GM06990 (cell line): ENCODE measurements at regions not wholly inside any gene's neighbourhood (a gene's known extent, or its start where the extent isn't known, plus 50 kb on each side); places are given as distances from the start of the nearest gene placed in this dataset.

Experiments
- DNase-seq: peaks from one replicate; pipeline ENCODE4 v3.0.0-alpha.2; 2011; ENCODE audit not compliant: insufficient read length; ENCODE audit errors: extremely low read depth
- H3K27me3 ChIP-seq: replicated peaks from 2 replicates; pipeline ENCODE4 v1.6.0; 2011; ENCODE audit warnings: low read length; ENCODE audit not compliant: control insufficient read depth, insufficient read depth
- H3K36me3 ChIP-seq: 2 replicates; pipeline ENCODE4 v1.5.1; 2011; ENCODE audit warnings: low read length; ENCODE audit not compliant: control insufficient read depth, insufficient read depth
- H3K4me3 ChIP-seq: replicated peaks from 2 replicates; pipeline ENCODE4 v1.5.1; 2011; ENCODE audit warnings: low read depth, mild to moderate bottlenecking, control low read depth, low read length
- TF ChIP-seq, protein P1 (sequence below): IDR thresholded peaks from 2 replicates; pipeline ENCODE4 v1.5.1; 2011; ENCODE audit warnings: low read length, control low read depth, mild to moderate bottlenecking, inconsistent platforms; ENCODE audit not compliant: insufficient read depth, poor library complexity, severe bottlenecking

DNA sequence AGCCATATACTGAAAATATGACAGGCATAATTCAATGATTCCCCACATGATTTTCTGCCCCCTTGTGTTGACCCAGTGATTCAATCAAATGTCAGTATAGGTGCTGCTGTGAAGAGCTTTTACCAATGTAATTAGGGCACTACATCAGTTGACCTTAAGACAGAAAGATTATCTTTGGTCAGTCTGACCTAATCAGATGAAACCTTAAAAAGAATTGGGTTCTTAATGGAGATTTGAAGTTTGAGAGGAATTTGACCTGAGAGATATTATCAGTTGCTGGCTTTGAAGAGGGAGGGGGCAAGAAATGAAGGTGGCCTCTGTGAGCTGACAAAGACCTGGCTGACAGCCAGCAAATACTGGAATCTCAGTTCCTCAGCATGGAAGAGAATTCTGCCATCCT is 358.7 kb upstream of the CA10 start:
- Histone ChIP-seq H3K27me3 (no peaks in the 10 kb centered on the region), H3K4me3 (no peak overlapping the region), H3K36me3 (no peaks in the 10 kb centered on the region)
- TF ChIP-seq, protein P1, sequence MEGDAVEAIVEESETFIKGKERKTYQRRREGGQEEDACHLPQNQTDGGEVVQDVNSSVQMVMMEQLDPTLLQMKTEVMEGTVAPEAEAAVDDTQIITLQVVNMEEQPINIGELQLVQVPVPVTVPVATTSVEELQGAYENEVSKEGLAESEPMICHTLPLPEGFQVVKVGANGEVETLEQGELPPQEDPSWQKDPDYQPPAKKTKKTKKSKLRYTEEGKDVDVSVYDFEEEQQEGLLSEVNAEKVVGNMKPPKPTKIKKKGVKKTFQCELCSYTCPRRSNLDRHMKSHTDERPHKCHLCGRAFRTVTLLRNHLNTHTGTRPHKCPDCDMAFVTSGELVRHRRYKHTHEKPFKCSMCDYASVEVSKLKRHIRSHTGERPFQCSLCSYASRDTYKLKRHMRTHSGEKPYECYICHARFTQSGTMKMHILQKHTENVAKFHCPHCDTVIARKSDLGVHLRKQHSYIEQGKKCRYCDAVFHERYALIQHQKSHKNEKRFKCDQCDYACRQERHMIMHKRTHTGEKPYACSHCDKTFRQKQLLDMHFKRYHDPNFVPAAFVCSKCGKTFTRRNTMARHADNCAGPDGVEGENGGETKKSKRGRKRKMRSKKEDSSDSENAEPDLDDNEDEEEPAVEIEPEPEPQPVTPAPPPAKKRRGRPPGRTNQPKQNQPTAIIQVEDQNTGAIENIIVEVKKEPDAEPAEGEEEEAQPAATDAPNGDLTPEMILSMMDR: no peak
- DNase-seq: no peak

DNA sequence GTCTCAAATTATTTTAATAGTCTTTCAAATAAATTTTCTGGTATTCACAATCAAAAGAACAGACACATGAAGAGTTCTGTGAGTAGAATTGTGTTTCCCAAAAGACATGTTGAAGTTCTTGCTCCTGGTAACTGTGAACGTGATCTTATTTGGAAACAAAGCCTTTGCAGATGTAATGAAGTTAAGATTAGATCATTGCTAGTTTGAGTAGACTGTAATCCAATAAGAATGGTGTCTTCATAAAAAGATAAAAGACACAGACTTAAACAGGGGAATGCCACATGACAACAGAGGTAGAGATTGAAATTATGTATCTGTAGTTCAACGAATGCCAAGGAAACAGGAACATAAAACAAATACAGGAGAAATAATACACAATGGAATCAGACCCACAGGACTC is 357.4 kb upstream of the CA10 start:
- Histone ChIP-seq H3K4me3 (no peak overlapping the region), H3K27me3 (no peaks in the 10 kb centered on the region), H3K36me3 (no peaks in the 10 kb centered on the region)
- TF ChIP-seq, protein P1: no peak
- no peak for DNase-seq

DNA sequence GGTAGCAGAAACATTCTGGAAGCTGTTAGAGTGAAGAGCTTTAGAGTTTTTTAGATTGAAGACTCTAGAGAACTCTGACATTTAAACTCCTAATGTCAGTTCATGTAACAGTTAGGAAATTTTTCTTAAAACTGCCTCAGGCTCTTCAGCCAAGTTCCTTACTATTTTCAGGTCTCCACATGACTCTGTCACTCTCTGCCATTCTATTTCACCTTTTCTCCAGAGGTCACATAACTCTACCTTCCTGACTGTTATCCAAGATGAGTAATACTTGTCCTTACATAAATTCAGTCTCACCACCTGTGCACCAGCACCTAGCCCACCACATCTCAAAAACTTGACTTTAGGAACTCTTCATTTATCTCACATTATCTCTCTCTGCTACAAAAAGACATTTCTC is 347.1 kb upstream of the CA10 start:
- H3K27me3 ChIP-seq: no peaks in the 10 kb centered on the region
- no peak overlapping the region for H3K4me3 ChIP-seq
- H3K36me3 ChIP-seq: no peaks in the 10 kb centered on the region
- DNase-seq: no peak
- TF ChIP-seq, protein P1: no peak

DNA sequence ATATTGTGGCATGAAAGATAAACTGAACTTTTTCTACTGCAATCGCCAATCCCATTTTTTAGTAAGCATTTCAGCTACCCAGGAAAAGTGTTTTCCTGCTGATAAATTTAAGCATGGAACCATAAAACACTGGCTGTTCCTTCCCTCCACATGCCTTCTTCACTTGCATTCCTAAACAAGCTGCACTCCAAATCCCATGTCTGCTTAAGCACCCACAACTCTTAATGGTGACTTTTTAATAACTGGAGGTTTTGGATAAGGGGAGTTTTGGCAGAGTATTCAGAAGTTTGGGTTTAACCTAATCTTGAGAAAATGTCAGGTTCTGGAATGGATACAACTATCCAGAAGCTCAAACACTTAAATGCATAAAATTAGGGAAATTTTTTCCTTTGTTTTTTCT is 345.6 kb upstream of the CA10 start:
- no peak for DNase-seq
- no peak overlapping the region for H3K4me3 ChIP-seq
- TF ChIP-seq, protein P1: no peak
- no peaks in the 10 kb centered on the region for H3K27me3 ChIP-seq
- no peaks in the 10 kb centered on the region for H3K36me3 ChIP-seq

DNA sequence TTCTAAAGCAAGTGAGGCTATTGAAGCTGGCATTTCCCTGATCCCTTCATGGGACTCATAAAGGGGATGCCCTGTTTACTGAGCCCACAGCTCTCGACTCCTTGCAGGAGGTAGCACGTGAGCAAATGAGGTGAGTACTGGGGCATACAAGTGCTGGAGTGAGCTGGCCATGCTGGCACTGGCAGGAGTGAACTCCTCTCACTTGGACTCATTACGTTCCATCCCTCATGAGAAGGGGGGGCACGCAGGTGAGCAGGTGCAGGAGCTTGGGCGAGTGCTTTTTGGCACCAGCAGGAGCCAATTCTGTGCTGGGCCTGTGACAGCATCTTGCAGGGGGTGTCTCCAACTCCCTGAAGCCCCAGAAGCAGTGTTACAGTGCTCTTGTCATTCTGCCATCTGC is 337.1 kb upstream of the CA10 start:
- H3K4me3 ChIP-seq: no peak overlapping the region
- H3K36me3 ChIP-seq: no peaks in the 10 kb centered on the region
- TF ChIP-seq, protein P1: no peak
- H3K27me3 ChIP-seq: no peaks in the 10 kb centered on the region
- DNase-seq: no peak

DNA sequence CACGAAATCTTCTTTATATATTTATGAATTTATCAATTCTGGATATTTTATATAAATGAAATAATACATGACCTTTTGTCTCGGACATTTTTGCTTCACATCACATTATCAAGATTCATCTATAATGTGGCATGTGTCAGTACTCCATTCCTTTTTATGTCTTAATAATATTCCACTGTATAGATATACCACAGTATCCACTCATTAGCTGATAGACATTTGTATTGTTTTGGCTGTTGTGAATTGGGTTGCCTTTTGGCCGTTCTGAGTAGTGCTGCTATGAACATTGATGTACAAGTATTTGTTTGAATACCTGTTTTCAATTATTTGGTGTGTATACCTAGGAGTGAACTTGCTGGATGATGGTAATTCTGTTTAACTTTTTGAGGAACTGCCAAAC is 323.8 kb upstream of the CA10 start:
- TF ChIP-seq, protein P1: no peak
- H3K36me3 ChIP-seq: no peaks in the 10 kb centered on the region

More for the DNA sequence above, 323.8 kb upstream of the CA10 start:
- DNase-seq: no peak
- Histone ChIP-seq H3K4me3 (no peak overlapping the region), H3K27me3 (no peaks in the 10 kb centered on the region)
